Common myeloid progenitor, CD34-positive (primary cell): ENCODE measurements at regions not wholly inside any gene's neighbourhood (a gene's known extent, or its start where the extent isn't known, plus 50 kb on each side); places are given as distances from the start of the nearest gene placed in this dataset.
"Not testable (repeated sequence)": the region's sequence is repeated elsewhere in the genome, so short reads cannot be mapped to it uniquely, and the experiment has no call there.

ENCODE experiments used
- CTCF ChIA-PET: fragments of 350-600 bp; sonication (Branson Sonifier 250); formaldehyde crosslinking; loops from one replicate; lab custom pipeline; 2021; ENCODE audit warnings: antibody characterized with exemption; lab: Charles Lee
- POLR2A ChIA-PET: fragments of 350-600 bp; sonication (Branson Sonifier 250); formaldehyde crosslinking; loops from one replicate; lab custom pipeline; 2021; ENCODE audit warnings: antibody characterized with exemption; lab: Charles Lee
- DNase-seq, 3 donors: peaks; one replicate each; pipeline versions ENCODE4 v3.0.0 to v3.0.0-alpha.2; 2013
- H3K27ac ChIP-seq, 2 experiments: 1 replicate in 1 of 2; 2 replicates in 1 of 2; pipeline ENCODE4 v1.7.0; 2013; ENCODE audit warnings: inconsistent platforms in 2 of 2, low read length in 2 of 2, mild to moderate bottlenecking in 2 of 2, low read depth in 1 of 2, moderate library complexity in 1 of 2; ENCODE audit not compliant: severe bottlenecking in 2 of 2, insufficient read depth in 1 of 2, poor library complexity in 1 of 2
- H3K27me3 ChIP-seq, 5 experiments: replicated peaks in 2 of 5; 1 replicate in 3 of 5; 2 replicates in 2 of 5; pipeline versions ENCODE4 v1.6.1 to v1.7.0; 2013; ENCODE audit warnings: low read length in 4 of 5, mild to moderate bottlenecking in 2 of 5, moderate library complexity in 2 of 5, inconsistent platforms in 1 of 5; ENCODE audit not compliant: insufficient read depth in 5 of 5, control insufficient read depth in 4 of 5
- H3K36me3 ChIP-seq, 4 experiments: 1 replicate in 2 of 4; 2 replicates in 2 of 4; pipeline versions ENCODE4 v1.6.1 to v1.7.0; 2013; ENCODE audit warnings: low read length in 3 of 4, control low read depth in 1 of 4, mild to moderate bottlenecking in 1 of 4; ENCODE audit not compliant: control insufficient read depth in 4 of 4, insufficient read depth in 4 of 4
- H3K4me1 ChIP-seq, 4 experiments: 1 replicate in 3 of 4; 2 replicates in 1 of 4; pipeline versions ENCODE4 v1.6.1 to v1.7.1; 2013; ENCODE audit warnings: low read length in 3 of 4, mild to moderate bottlenecking in 3 of 4, control low read depth in 1 of 4, inconsistent platforms in 1 of 4, moderate library complexity in 1 of 4; ENCODE audit not compliant: control insufficient read depth in 4 of 4, insufficient read depth in 4 of 4; ENCODE audit errors: control extremely low read depth in 1 of 4
- H3K4me3 ChIP-seq, 7 experiments: 1 replicate in 4 of 7; 2 replicates in 3 of 7; pipeline versions ENCODE4 v1.5.1 to v1.7.0; 2013; ENCODE audit warnings: mild to moderate bottlenecking in 7 of 7, low read length in 6 of 7, moderate library complexity in 6 of 7, inconsistent platforms in 2 of 7, low read depth in 2 of 7, control low read depth in 1 of 7; ENCODE audit not compliant: insufficient read depth in 4 of 7, control insufficient read depth in 1 of 7; ENCODE audit errors: extremely low read depth in 1 of 7
- H3K9me3 ChIP-seq, 5 experiments: 1 replicate in 4 of 5; 2 replicates in 1 of 5; pipeline versions ENCODE4 v1.6.1 to v1.7.1; 2013; ENCODE audit warnings: low read length in 4 of 5, mild to moderate bottlenecking in 2 of 5, inconsistent platforms in 1 of 5, low read depth in 1 of 5, moderate library complexity in 1 of 5; ENCODE audit not compliant: control insufficient read depth in 4 of 5, insufficient read depth in 2 of 5; ENCODE audit errors: control extremely low read depth in 1 of 5
- WGBS: methylation state at CpG from one replicate; pipeline ENCODE4 v1.1.5; 2013; ENCODE audit not compliant: insufficient coverage; 5-methylcytosine and 5-hydroxymethylcytosine counted together

GRCh38 chr17:20852239-20852989, 190.4 kb downstream of the USP22 start:
- POLR2A ChIA-PET, result interaction anchor here (0.9 kb wide), 1 partner anchor 11 kb away, joined by 3 read pairs; no protein-coding TSS in a partner anchor
- H3K27ac ChIP-seq, result no peak overlapping the region
- 0% methylated on average over 32 of the region's 36 CpGs for WGBS
- no peaks in the 10 kb centered on the region for H3K9me3 ChIP-seq
- peak overlapping the region; percentile 43 to 85 (median 62) for H3K4me3 ChIP-seq
- H3K4me1 ChIP-seq, result peaks cover 0 to 15% (median 9%) of the 10 kb centered on the region in 4 experiments
- peak; percentile 43 to 62 (median 44) for DNase-seq
- H3K27me3 ChIP-seq, result peaks cover 0 to 23% (median 15%) of the 10 kb centered on the region in 5 experiments
- CTCF ChIA-PET, result interaction anchor here (0.5 to 1.0 kb wide), 2 partner anchors 51 to 843 kb away, joined by 3 read pairs; no protein-coding TSS in a partner anchor
- no peaks in the 10 kb centered on the region for H3K36me3 ChIP-seq

- peaks cover 0 to 15% (median 9%) of the 10 kb centered on the region in 4 experiments for H3K4me1 ChIP-seq
- CTCF ChIA-PET, result interaction anchor here (0.8 kb wide), 1 partner anchor 12 kb away, joined by 3 read pairs; no protein-coding TSS in a partner anchor
- H3K4me3 ChIP-seq, result peak overlapping the region in 6 of 7 experiments; percentile 43 to 85 (median 63)
- WGBS, result 18% methylated on average over 5 of the region's 6 CpGs
- peak in 1 of 3 donors; percentile 6 for DNase-seq
- H3K27ac ChIP-seq, result no peak overlapping the region
- H3K36me3 ChIP-seq, result no peaks in the 10 kb centered on the region
- no peaks in the 10 kb centered on the region for H3K9me3 ChIP-seq
- POLR2A ChIA-PET, result no interaction called here
- peaks cover 0 to 23% (median 15%) of the 10 kb centered on the region in 5 experiments for H3K27me3 ChIP-seq
These were observed 189.8 kb downstream of the USP22 start for GRCh38 chr17:20852990-20853370.

- H3K9me3 ChIP-seq, H3K4me3 ChIP-seq, CTCF ChIA-PET, H3K27ac ChIP-seq, DNase-seq, POLR2A ChIA-PET, H3K36me3 ChIP-seq: not testable (repeated sequence)
- Histone ChIP-seq H3K27me3 (peaks cover 0 to 23% (median 6%) of the 10 kb centered on the region in 5 experiments), H3K4me1 (peaks cover 0 to 15% (median 9%) of the 10 kb centered on the region in 4 experiments)
- 100% methylated on average over 1 of the region's 2 CpGs for WGBS
These were observed 186.8 kb downstream of the USP22 start for GRCh38 chr17:20855910-20856470.

GRCh38 chr17:20866444-20867209, 176.2 kb downstream of the USP22 start:
- H3K4me3 ChIP-seq, POLR2A ChIA-PET, H3K9me3 ChIP-seq, H3K27ac ChIP-seq, CTCF ChIA-PET, H3K36me3 ChIP-seq, H3K27me3 ChIP-seq, DNase-seq, H3K4me1 ChIP-seq: not testable (repeated sequence)
- 100% methylated on average over 7 of the region's 17 CpGs for WGBS

GRCh38 chr17:20867436-20867937, 175.3 kb downstream of the USP22 start:
- H3K9me3 ChIP-seq, H3K36me3 ChIP-seq, CTCF ChIA-PET, H3K4me3 ChIP-seq, H3K27me3 ChIP-seq, H3K4me1 ChIP-seq, POLR2A ChIA-PET, H3K27ac ChIP-seq: not testable (repeated sequence)
- DNase-seq, result peak in 1 of 3 donors; percentile 13
- 71% methylated on average over 1 of the region's 6 CpGs for WGBS

GRCh38 chr17:20867938-20868661, 174.7 kb downstream of the USP22 start:
- CTCF ChIA-PET, DNase-seq, H3K4me1 ChIP-seq, H3K27me3 ChIP-seq, POLR2A ChIA-PET, H3K4me3 ChIP-seq, H3K36me3 ChIP-seq, H3K27ac ChIP-seq, H3K9me3 ChIP-seq: not testable (repeated sequence)
- WGBS, result 91% methylated on average over 17 of the region's 25 CpGs
